GM18868 (cell line): ENCODE measurements at regions not wholly inside any gene's neighbourhood (a gene's known extent, or its start where the extent isn't known, plus 50 kb on each side); places are given as distances from the start of the nearest gene placed in this dataset.

Source experiments
- ATAC-seq: cut with Tn5 transposase; IDR thresholded peaks from one replicate; pipeline ENCODE4 v1.9.1; 2021; ENCODE audit warnings: mild to moderate bottlenecking, moderate library complexity; ENCODE audit not compliant: unreplicated experiment

GRCh38 chr12:87795555-87795954 lies 233.6 kb downstream of the C12orf50 start:
- no peak for ATAC-seq

- ATAC-seq, result no peak
Measured at GRCh38 chr12:87794854-87795253, 234.3 kb downstream of the C12orf50 start.

GRCh38 chr12:87793131-87793530 lies 236.1 kb downstream of the C12orf50 start:
- ATAC-seq, result no peak

DNA sequence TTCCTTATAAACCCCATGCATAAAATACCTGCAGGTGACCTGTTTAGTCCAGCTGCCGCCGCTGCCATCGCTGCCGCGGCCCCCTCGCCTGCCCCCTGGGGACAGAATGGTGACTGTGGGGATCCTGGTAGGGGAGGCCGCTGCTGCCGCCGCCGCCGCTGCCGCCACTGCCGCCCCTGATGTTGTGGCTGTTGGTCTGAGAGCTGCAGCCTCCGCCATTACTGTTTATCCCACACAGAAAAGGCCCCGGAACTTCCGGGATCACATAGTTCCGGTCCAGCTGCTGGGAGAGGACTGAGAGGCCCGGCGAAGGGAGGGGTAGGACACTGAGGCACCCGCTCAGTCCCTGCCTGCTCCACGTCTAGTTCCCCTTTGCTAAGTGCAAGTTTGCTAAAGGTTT lies 244.9 kb downstream of the C12orf50 start:
- no peak for ATAC-seq

GRCh38 chr12:87783467-87783866 lies 245.7 kb downstream of the C12orf50 start:
- ATAC-seq, result no peak

GRCh38 chr12:87782838-87783237 lies 246.4 kb downstream of the C12orf50 start:
- no peak for ATAC-seq

DNA sequence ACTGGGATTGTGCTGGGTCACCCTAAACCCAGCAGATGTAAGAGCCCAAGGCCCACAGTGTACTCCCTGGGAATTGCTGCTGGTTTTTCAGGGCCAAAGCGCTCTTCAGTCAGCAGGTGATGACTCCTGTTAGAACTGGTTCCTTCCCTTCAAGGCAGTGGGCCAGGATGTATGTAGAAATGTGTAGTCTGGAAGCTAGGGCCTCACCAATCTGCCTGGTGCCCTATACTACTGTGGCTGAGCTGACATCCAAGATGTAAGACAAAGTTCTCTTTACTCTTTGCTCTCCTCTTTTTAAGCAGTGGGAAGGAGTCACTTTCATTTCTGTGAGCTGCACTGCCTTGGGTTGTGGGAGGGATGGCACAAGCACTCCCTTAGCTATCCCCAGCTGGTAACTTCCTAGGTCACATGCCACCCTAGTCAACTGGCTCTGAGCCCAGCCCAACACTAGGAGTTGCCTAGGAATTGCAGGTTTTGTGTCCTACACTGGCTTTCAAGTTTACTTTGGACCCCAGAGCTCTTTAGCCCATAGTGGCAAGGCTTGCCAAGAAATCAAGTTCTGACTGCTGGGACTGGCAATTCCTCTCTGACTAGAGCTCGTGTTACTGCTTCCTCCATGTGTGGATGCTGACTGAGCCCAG lies 249.2 kb downstream of the C12orf50 start:
- ATAC-seq, result no peak

DNA sequence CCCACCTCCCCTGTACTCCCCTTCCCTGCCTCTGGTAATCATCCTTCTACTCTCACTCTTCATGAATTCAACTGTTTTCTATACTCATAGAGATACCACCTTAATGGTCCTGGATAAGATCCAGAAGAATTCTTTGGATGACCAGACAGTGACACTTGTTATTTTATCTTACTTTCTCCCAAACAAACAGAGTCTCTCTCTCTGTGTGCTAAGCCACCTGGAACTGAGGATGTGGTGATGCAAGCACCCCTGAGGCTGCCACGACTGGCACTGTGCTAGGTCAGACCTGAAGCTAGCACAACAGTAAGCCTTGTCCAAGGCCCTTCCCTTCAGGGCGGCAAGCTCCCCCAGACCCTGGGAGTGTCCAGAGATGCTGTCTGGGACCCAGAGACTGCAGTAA lies 250.2 kb downstream of the C12orf50 start:
- ATAC-seq, result no peak

- no peak for ATAC-seq
Measured at GRCh38 chr12:87778065-87778464, 251.1 kb downstream of the C12orf50 start.

DNA sequence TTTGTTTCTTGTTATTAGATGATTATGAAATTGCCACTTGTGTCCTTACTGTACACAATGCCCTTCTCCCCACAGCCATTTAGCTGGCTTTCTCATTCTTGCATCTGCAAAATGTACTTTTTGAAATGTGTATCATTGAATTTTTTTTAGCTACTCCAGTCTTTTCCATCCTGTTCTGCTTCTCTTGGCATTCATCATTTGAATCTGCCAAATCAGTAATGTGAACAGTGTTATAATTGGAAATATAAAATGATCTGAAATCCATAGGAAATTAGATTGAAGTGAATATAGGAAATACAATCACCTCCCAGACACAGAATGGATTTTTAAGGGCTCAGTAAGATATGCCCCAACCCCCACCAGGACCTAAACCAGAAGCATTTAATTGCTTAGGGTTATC lies 253.4 kb downstream of the C12orf50 start:
- ATAC-seq, result no peak

- ATAC-seq, result no peak
Measured at GRCh38 chr12:87775051-87775450, 254.2 kb downstream of the C12orf50 start.

- ATAC-seq, result no peak
Measured at GRCh38 chr12:87772401-87772800, 256.8 kb downstream of the C12orf50 start.

DNA sequence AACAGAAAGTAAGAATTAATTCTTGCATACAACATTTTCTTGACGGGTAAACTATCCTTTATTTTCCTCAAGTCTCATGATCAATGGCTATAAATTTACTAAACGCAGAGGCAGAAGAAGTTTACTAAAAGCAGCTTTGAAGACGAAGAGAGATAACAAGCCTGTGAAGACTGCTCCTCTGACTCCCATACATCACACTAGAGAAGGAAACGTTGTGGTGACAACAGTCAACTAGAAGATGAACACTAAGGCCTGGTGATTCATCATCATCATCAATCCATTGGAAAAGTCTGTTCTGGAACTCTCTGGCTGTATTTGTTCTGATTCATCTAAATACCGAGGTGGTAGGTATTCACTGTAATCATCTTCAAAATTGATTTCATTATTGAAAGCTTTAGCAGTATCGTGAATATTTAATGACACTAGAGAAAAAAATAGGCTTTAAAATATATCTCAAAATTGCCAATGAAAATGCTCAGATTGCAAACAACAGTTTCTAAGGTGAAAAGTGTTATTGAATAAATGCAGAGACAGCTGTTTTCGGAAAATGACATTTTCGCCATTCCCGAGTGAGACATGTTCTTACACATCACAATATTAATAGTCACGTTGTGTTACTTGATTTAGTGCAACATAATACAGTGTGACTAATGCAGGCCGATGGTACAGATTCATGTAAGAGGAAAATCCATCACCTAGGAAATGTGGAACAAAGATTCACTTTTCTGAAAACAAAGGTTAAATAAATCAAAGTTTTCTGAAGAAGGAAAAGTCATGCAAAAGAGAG lies 260.5 kb downstream of the C12orf50 start:
- ATAC-seq, result no peak

GRCh38 chr12:87766044-87766443 lies 263.2 kb downstream of the C12orf50 start:
- ATAC-seq, result no peak

DNA sequence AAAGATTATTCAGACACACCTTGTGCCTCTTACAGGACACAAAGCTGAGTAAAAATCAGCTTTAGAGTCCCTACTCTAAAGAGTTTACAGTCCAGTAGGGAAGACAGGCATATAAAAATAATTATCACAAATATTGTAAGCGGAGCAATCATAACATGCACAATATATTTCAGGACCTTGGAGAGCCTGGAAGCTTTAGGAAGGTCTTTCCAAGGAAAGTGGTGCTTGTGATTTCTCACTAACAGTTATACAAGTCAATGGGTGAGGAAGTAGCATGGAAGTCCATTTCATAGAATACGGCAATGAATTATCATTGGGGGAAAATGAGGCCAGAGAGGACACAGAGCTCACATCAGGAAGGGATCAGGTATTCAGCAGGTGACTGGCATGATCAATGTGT lies 268.3 kb downstream of the C12orf50 start:
- no peak for ATAC-seq

DNA sequence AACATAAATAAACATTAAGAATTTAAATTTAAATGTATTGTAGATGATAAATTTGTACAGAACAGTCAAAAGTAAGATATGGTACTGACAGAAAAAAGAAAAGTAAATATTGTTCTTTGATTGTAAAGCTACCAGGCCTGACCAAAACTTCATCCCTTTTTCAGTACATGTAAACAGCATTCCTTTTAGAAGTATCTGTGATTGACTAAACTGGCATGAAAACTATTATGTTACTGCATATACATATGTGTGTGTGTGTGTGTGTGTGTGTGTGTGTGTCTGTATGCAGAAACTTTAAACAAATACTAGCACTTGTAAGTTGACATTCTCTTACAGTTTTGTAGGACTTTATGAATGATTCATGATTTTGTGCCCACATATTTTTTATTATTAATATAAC lies 270.9 kb downstream of the C12orf50 start:
- no peak for ATAC-seq

- no peak for ATAC-seq
Measured at GRCh38 chr12:87756721-87757120, 272.5 kb downstream of the C12orf50 start.

DNA sequence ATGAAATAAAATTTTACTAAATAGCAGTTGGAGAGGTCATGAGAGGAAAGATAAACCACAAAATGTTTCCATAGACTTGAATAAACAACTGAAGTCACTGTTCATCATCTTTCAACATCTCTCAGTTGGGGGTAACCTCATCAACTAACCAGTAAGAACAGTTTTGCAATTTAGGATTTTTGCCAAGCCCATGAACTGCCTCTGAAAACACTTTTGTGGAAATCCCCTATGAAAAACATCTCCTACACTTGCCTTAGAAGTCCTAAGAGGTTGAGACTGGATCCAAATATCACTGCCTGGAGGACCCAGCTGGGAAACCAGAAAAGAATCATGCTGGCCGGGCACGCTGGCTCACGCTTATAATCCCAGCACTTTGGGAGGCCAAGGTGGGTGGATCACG lies 273.1 kb downstream of the C12orf50 start:
- ATAC-seq, result no peak

DNA sequence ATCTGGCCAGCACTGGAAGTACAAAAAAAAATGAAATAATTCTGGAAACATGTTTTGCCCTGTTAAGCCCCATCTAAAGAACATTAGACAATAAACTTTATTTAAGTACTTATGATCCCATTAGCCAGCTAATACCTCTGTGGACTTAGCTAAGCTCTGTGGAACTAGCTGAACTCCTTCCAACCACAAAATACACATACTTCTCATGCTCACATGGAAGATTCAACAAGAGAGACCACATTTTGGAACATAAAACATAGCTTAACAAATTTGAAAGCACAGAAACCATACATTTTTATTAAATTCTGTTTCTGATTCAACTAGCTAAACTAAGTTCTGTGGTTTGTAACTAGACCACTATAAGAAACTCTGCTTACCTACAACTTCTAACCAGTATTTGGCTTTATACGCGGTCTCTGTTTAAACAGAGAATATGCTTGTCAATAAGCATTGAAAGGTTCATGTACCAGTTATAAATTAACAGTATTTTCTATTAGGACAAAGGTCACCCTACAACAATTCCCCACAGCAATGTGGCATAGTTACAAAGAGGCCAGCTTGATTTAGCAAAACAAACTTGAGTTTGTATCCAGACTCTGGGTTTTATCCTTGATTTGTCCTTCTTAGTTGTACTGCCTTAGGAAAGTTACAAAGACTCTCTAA lies 300.1 kb downstream of the C12orf50 start:
- no peak for ATAC-seq

- no peak for ATAC-seq
Measured at GRCh38 chr12:87720967-87721366, 308.2 kb downstream of the C12orf50 start.

- no peak for ATAC-seq
Measured at GRCh38 chr12:87704374-87704773, 324.8 kb downstream of the C12orf50 start.

DNA sequence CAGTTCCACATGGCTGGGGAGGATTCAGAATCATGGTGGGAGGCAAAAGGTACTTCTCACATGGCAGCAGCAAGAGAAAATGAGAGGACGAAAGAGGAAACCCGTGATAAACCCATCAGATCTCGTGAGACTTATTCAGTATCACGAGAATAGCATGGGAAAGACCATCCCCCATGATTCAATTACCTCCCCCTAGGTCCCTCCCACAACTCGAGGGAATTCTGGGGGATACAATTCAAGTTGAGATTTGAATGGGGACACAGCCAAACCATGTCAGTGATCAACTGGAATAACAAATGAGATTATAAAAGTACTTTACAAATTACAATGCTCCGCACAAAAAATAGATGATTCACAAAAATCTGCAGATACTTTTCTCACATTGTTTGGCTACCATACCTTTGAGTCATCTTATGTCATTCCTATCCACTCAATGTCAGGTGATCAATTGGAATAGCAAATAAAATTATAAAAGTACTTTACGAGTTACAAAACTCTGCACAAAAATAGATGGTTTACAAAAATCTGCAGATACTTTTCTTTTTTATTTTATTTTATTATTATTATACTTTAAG lies 338.9 kb downstream of the C12orf50 start:
- ATAC-seq, result no peak
